ENCODE measurements at regions not wholly inside any gene's neighbourhood (a gene's known extent, or its start where the extent isn't known, plus 50 kb on each side); places are given as distances from the start of the nearest gene placed in this dataset.

DNA sequence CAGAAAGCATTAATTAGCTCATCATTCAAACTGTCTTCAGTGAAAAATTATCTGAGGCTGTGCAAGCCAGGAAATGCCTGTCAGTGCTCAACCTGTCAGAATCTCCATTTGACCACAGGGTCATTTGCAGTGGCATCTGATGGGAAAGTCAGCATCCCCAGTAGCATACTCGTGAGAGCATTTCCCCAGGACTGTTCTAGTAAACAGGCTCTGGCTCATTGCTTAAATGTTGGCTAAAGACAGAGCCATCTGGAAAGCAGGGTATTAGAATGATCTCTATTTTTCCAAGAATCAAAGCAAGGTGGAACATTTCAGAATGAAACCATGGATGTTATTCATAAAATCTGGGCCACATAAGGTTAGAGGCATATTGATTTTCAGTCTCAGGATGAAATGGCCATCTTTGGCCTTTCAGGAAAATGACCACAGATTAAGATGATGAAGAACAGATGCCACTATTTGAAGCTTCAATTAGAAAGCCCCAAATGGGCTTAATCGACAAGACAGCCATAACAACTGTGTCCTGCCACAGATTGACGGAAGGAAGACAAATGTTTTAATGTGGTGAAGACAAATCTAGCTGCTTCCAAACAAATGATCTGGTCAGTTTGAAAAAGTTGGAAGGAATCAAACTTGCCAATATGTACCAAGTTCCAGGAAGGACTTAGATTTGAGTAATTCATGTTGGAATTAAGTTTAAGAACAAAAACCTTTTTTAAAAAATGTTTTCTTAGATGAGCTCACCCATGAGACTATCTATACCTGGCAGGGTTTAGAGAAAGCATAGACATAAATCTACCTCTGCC, 94.0 kb upstream of the FAR2 start:
- WGBS (ENCODE audit: insufficient coverage, insufficient replicate concordance, low lambda C conversion rate, missing lambda C conversion rate), result 50% methylated on average over 3 of the region's 3 CpGs

More for the DNA sequence above, 94.0 kb upstream of the FAR2 start:
- no peak for TF ChIP-seq BCLAF1 (IDR thresholded peaks at IDR 0.05)
- TF ChIP-seq BCL3 (IDR thresholded peaks at IDR 0.05; ENCODE audit: borderline replicate concordance, insufficient read depth, low read depth, low read length, poor library complexity, severe bottlenecking), result no peak
- TF ChIP-seq RELA (IDR thresholded peaks at IDR 0.05; ENCODE audit: borderline replicate concordance, partially characterized antibody), result no peak
- no peak for TF ChIP-seq CEBPB (IDR thresholded peaks at IDR 0.05; ENCODE audit: borderline replicate concordance in 1 of 2, low read depth in 2 of 2, low read length in 2 of 2)
- no peak for TF ChIP-seq NBN (IDR thresholded peaks at IDR 0.05)
- ChIA-PET SMC1A (ENCODE audit: uncharacterized antibody, unreplicated experiment) (interaction anchor here (0.7 to 2.4 kb wide), 4 partner anchors 14 to 496 kb away, joined by 3 to 10 read pairs (median 4); no protein-coding TSS in a partner anchor), CTCF (no interaction called here), POLR2A (no interaction called here), RAD21 (ENCODE audit: unreplicated experiment) (interaction anchor here (0.6 to 1.4 kb wide), 2 partner anchors 10 to 24 kb away, joined by 3 read pairs; no protein-coding TSS in a partner anchor)
- in situ Hi-C loops (cut with MboI), result no loop called here
- no TSS peak for BruUV-seq (replicated peaks)
- FAIRE-seq (no peak), DNase-seq (ENCODE audit: low read depth, low spot score) (no peak), ATAC-seq (no peak)
- Histone ChIP-seq H3K9me3 (replicated peaks; ENCODE audit: control insufficient read depth, insufficient read depth, low read length) (no peaks in the 10 kb centered on the region), H3K79me2 (ENCODE audit: control insufficient read depth, insufficient read depth, low read length) (no peaks in the 10 kb centered on the region), H3K4me3 (no peak overlapping the region), H3K27ac (ENCODE audit: control insufficient read depth, insufficient read depth) (no peak overlapping the region), H2AFZ (ENCODE audit: control insufficient read depth, low read depth, low read length) (no peak overlapping the region), H3K4me2 (ENCODE audit: control insufficient read depth, insufficient read depth) (no peak overlapping the region), H4K20me1 (ENCODE audit: control insufficient read depth, insufficient read depth) (no peaks in the 10 kb centered on the region), H3K4me1 (ENCODE audit: control insufficient read depth, insufficient read depth, low read length) (no peaks in the 10 kb centered on the region), H3K36me3 (ENCODE audit: control insufficient read depth in 2 of 2, insufficient read depth in 2 of 2, low read length in 1 of 2) (no peaks in the 10 kb centered on the region), H3K27me3 (replicated peaks in 1 of 2; ENCODE audit: control insufficient read depth in 2 of 2, insufficient read depth in 2 of 2, low read length in 1 of 2) (no peaks in the 10 kb centered on the region), H3K9ac (ENCODE audit: control insufficient read depth, insufficient read depth, low read length) (no peak overlapping the region)
- intact Hi-C loops (cut with micrococcal nuclease; ENCODE audit: unreplicated experiment), result no loop called here
